GM10248 (cell line): ENCODE measurements at regions not wholly inside any gene's neighbourhood (a gene's known extent, or its start where the extent isn't known, plus 50 kb on each side); places are given as distances from the start of the nearest gene placed in this dataset.

Source experiments
- CTCF ChIA-PET: fragments of 300-600 bp; sonication (Branson Sonifier 250); formaldehyde crosslinking; extraction: SDS; loops from one replicate; lab custom pipeline; 2021; ENCODE audit warnings: antibody characterized with exemption; lab: Yijun Ruan, JAX
- POLR2A ChIA-PET: fragments of 350-650 bp; sonication (Branson Sonifier 250); formaldehyde crosslinking; extraction: SDS; loops from one replicate; lab custom pipeline; 2020; ENCODE audit warnings: antibody characterized with exemption; lab: Yijun Ruan, JAX
- DNase-seq: peaks from one replicate; pipeline ENCODE4 v3.0.0; 2012; ENCODE audit errors: extremely low spot score
- CTCF ChIP-seq: IDR thresholded peaks from 2 replicates; pipeline ENCODE4 v1.5.1; 2012; ENCODE audit warnings: mild to moderate bottlenecking, low read depth; ENCODE audit errors: extremely low read depth, missing control alignments, control extremely low read depth

GRCh38 chr7:46545790-46546189 is 624.7 kb upstream of the IGFBP3 start:
- POLR2A ChIA-PET, result no interaction called here
- CTCF ChIA-PET, result interaction anchor here (1.0 kb wide), 1 partner anchor 14 kb away, joined by 3 read pairs; no protein-coding TSS in a partner anchor
- no peak for TF ChIP-seq CTCF
- no peak for DNase-seq

- CTCF ChIA-PET, result no interaction called here
- no peak for TF ChIP-seq CTCF
- POLR2A ChIA-PET, result no interaction called here
- DNase-seq, result no peak
Measured at GRCh38 chr7:46544396-46545008, 623.4 kb upstream of the IGFBP3 start.

DNA sequence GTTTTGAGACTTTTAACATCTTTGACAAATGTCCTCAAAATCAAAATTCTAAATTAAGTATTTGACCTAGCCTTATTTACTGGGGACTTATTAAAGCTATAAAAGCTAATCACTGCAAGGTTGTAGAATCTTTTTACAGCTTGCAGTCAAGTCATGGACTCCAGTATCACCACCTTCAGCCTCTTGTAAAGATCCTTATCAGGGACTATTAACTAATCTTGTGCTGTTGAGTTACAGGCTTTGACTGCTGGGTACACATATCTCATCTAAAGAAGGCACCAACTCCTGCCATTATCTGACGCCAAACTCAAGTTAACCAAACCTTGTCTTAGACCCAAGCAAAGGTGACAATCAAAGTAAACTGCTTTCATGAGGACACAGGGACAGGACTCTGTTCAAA is 621.0 kb upstream of the IGFBP3 start:
- CTCF ChIA-PET, result no interaction called here
- TF ChIP-seq CTCF, result no peak
- POLR2A ChIA-PET, result no interaction called here
- DNase-seq, result no peak

DNA sequence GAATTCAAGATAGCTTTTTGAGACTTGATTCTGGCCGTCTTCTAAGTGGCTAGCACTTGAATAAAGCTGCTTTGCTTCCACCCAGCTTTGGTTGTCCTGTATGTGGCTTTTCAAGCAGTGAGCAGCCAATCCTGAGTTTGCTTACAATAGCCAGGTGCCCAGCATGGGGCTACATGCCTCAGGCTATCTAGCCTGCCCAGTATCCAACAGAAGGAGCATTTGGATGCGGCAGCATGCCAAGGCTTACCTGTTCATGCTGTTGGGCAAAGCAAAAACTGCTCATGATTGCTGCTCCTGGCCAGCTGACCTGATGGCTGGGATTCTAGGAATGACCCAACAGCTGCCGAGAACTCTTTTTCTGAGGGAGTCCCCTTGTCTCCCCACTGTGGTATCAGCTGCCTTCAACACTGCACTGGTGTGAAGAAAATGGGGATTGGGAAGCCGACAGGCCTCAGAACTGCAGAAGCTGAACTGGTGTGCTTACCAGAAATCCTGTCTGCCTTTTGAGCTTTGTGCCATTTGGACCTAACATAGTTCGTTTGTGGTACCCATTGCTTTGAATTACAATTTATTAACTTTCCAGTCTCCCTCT is 618.9 kb upstream of the IGFBP3 start:
- TF ChIP-seq CTCF, result no peak
- ChIA-PET CTCF (interaction anchor here (0.9 kb wide), 1 partner anchor 14 kb away, joined by 3 read pairs; no protein-coding TSS in a partner anchor), POLR2A (no interaction called here)
- DNase-seq, result no peak

DNA sequence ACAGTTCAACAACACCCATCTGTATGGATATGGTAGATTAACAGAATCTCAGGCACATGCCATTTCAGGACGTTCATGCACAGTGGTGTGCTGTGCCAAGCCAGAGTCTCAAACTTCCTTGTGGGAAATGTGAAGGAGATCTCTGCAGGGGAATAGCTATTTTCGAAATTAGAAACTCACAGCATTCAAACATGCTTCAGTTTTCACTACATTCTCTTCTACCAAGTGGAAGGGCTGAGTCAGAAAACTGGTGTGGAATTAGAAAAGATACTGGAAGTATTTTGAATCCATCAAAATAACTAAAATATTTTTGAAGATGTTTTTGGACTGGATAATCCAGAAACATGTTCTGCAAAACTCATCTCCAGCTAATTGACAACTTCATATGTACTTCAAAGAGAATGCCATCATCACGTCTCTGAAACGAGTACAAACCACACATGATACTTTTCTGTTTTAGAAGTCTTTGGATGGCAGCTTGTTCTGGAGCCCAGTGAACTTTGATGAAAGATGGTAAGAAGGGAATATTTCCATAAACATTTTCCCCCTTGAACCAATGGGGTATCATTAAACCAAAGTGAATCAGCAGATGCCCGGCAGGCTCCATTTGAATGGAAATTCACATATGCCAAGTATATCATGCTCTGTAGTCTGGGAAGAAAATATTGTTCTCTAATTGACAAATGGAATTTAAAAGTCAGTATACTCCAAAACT is 616.3 kb upstream of the IGFBP3 start:
- POLR2A ChIA-PET, result no interaction called here
- TF ChIP-seq CTCF, result no peak
- DNase-seq, result no peak
- CTCF ChIA-PET, result interaction anchor here (1.4 kb wide), 1 partner anchor 23 kb away, joined by 3 read pairs; no protein-coding TSS in a partner anchor

DNA sequence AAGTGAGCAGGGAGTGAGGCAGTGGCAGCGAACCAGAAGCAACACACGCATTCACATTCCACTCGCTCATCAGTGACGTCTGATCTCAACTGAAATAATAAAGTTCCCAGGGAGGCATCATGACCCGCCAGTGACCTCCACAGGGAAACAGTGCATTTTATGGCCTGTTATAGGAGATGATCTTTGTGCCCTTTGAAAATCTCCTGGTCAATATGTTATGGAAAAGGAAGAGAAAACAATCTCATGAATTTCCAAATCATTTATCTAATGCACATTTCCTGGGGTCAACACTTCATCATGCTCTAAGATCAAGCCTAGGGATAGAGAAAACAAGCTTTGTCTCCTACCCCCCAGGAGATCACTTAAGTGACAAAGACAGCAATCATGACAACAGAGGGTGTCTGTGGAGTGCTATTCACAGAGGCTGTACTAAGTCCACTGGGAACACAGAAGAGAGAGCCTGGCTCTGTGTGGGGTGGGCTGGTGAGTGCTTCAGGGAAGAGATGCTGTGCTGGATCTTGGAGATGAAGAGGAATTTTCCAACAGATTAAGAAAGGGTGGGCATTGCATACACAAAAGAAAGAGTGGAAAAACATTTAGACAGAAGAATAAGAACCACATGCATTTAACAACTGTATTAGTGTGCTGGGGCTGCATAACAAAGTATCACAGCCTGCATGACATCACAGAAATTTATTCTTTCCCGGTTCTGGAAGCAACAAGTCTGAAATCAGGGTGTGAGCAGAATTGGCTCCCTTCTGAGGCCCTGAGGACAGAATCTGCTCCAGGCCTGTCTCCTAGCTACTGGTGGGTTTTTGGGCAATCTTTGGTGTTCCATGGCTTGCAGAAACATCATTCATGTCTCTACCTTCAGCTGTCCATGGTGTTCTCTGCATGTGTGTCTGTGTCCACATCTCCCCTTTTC is 613.9 kb upstream of the IGFBP3 start:
- DNase-seq, result no peak
- ChIA-PET CTCF (no interaction called here), POLR2A (no interaction called here)
- no peak for TF ChIP-seq CTCF
